SK-N-MC (cell line): ENCODE measurements at regions not wholly inside any gene's neighbourhood (a gene's known extent, or its start where the extent isn't known, plus 50 kb on each side); places are given as distances from the start of the nearest gene placed in this dataset.

Experiments used
- DNase-seq: peaks from one replicate; pipeline ENCODE4 v3.0.0-alpha.2; 2011; ENCODE audit warnings: low read depth, low spot score
- H3K27ac ChIP-seq: fragments of 200-600 bp; sonication (generic); 2 replicates; pipeline ENCODE4 v1.5.1; 2016; ENCODE audit warnings: mixed run types
- H3K36me3 ChIP-seq: fragments of 200-600 bp; sonication (generic); 2 replicates; pipeline ENCODE4 v1.6.1; 2017; ENCODE audit warnings: antibody characterized with exemption, low read length, mixed read lengths; ENCODE audit not compliant: insufficient read depth
- H3K4me3 ChIP-seq: fragments of 200-600 bp; sonication (generic); 2 replicates; pipeline ENCODE4 v1.5.1; 2016
- H3K9ac ChIP-seq: fragments of 200-600 bp; sonication (generic); 2 replicates; pipeline ENCODE4 v1.8.0; 2017; ENCODE audit warnings: mixed run types, mixed read lengths; ENCODE audit not compliant: insufficient read length
- H3K9me3 ChIP-seq: fragments of 200-600 bp; sonication (generic); 2 replicates; pipeline ENCODE4 v1.6.1; 2017; ENCODE audit warnings: low read depth, mild to moderate bottlenecking, antibody characterized with exemption, low read length, moderate library complexity, mixed read lengths
- EZH2 ChIP-seq: fragments of 200-600 bp; sonication (generic); IDR thresholded peaks from one replicate; pipeline ENCODE4 v1.6.1; 2017; ENCODE audit warnings: antibody characterized with exemption
- FOXP2 ChIP-seq: optimal IDR thresholded peaks from 2 replicates; pipeline ENCODE3; 2011; ENCODE audit warnings: mild to moderate bottlenecking, moderate library complexity; ENCODE audit not compliant: insufficient read depth; ENCODE audit errors: extremely low read length, control extremely low read depth
- POLR2AphosphoS5 ChIP-seq: IDR thresholded peaks from 2 replicates; pipeline ENCODE4 v1.6.1; 2012; ENCODE audit warnings: mild to moderate bottlenecking, low read depth, low read length, borderline replicate concordance

GRCh38 chr19:21604951-21605476, 99.6 kb downstream of the ZNF429 start:
- DNase-seq: no peak
- no peak overlapping the region for H3K27ac ChIP-seq
- TF ChIP-seq FOXP2 (no peak), POLR2AphosphoS5 (no peak), EZH2 (no peak)
- peak overlapping the region; percentile 36; the same call in 1 of the 2 replicates for H3K4me3 ChIP-seq
- H3K9me3 ChIP-seq: no peaks in the 10 kb centered on the region; the same call in 1 of the 2 replicates
- H3K9ac ChIP-seq: no peak overlapping the region
- no peaks in the 10 kb centered on the region for H3K36me3 ChIP-seq
